Activated T-helper 2 cell treated with anti-CD3 and anti-CD28 coated beads, Interferon-gamma antibody, Interleukin-2, Interleukin-4, amounts not matched to agents 10 μg/mL and 5 μg/mL and 100 μg/mL, durations not matched to agents 14 hours and 24 hours and 36 hours (primary cell): ENCODE measurements at regions not wholly inside any gene's neighbourhood (a gene's known extent, or its start where the extent isn't known, plus 50 kb on each side); places are given as distances from the start of the nearest gene placed in this dataset.
A peak's percentile ranks its signal among the peaks of the same experiment; 100 is the strongest.

ENCODE experiments used
- DNase-seq: peaks from one replicate; pipeline ENCODE4 v3.0.0; 2021; ENCODE audit warnings: low spot score
- H3K27ac Mint-ChIP-seq: one replicate; pipeline ENCODE4 v1.8.0; 2021; ENCODE audit warnings: mixed read lengths
- H3K27me3 Mint-ChIP-seq: one replicate; pipeline ENCODE4 v1.8.0; 2021; ENCODE audit warnings: low read depth, mixed read lengths
- H3K36me3 Mint-ChIP-seq: one replicate; pipeline ENCODE4 v1.8.0; 2021; ENCODE audit warnings: low read depth, mixed read lengths
- H3K4me1 Mint-ChIP-seq: one replicate; pipeline ENCODE4 v1.8.0; 2021; ENCODE audit warnings: low read depth, mixed read lengths
- H3K4me3 Mint-ChIP-seq: one replicate; pipeline ENCODE4 v1.8.0; 2021; ENCODE audit warnings: low read depth, mild to moderate bottlenecking, moderate library complexity, mixed read lengths
- H3K9me3 Mint-ChIP-seq: one replicate; pipeline ENCODE4 v1.8.0; 2021; ENCODE audit warnings: mixed read lengths
- intact Hi-C: fragments of 100-400 bp; cut with micrococcal nuclease; formaldehyde crosslinking; loops from one replicate; pipeline ENCODE4 v1.15.1; 2023

DNA sequence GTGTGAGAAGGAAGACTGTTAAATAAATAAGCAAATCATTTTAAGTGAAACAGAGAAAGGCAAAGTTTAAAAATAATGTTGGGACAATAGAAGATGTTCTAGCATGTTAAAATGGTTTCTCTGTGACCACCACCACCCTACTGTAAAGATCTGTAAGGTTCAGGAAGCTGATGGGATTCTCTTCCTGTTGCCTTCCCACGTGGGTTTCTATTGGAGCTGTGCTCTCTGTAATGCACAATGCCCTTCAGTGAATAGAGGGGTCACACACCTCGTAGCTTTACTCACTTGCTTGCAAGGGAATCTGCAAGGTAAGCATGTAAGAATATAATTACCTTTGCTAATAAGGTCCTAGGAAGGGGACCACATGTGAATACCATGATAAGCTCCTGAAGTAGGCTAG lies 170.5 kb downstream of the CASP12 start:
- peaks cover 23% of the 10 kb centered on the region for H3K9me3 Mint-ChIP-seq
- H3K4me1 Mint-ChIP-seq = peaks cover 17% of the 10 kb centered on the region
- H3K27ac Mint-ChIP-seq = no peak overlapping the region
- peaks cover 9% of the 10 kb centered on the region for H3K36me3 Mint-ChIP-seq
- H3K27me3 Mint-ChIP-seq = no peaks in the 10 kb centered on the region
- DNase-seq = no peak
- intact Hi-C loops = no loop called here
- H3K4me3 Mint-ChIP-seq = no peak overlapping the region

DNA sequence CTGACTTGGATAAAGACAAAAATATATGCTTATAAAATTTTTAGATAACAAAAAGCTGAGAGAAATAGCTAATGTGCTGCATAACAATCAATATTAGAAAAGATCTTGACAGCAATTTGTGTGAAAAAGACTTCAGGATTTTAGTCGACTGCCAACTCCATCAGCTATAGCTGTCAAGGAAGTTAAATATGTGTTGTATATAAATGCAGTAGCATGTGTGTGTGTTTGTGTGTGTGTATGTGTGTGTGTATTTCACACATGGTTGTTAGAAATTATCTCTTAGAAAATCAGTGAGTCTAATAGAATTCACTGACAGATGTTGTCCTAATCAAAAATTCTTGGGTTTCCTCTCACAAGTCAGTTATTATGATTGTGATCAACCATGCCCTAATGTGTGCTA lies 171.2 kb downstream of the CASP12 start:
- H3K4me3 Mint-ChIP-seq = no peak overlapping the region
- peaks cover 11% of the 10 kb centered on the region for H3K36me3 Mint-ChIP-seq
- intact Hi-C loops = no loop called here
- H3K27ac Mint-ChIP-seq = no peak overlapping the region
- no peaks in the 10 kb centered on the region for H3K27me3 Mint-ChIP-seq
- DNase-seq = no peak
- peaks cover 12% of the 10 kb centered on the region for H3K4me1 Mint-ChIP-seq
- H3K9me3 Mint-ChIP-seq = peaks cover 26% of the 10 kb centered on the region

GRCh38 chr11:104725796-104726408 lies 172.4 kb downstream of the CASP12 start:
- Mint-ChIP-seq H3K27ac (no peak overlapping the region), H3K4me1 (peaks cover 7% of the 10 kb centered on the region)
- intact Hi-C loops = no loop called here

DNA sequence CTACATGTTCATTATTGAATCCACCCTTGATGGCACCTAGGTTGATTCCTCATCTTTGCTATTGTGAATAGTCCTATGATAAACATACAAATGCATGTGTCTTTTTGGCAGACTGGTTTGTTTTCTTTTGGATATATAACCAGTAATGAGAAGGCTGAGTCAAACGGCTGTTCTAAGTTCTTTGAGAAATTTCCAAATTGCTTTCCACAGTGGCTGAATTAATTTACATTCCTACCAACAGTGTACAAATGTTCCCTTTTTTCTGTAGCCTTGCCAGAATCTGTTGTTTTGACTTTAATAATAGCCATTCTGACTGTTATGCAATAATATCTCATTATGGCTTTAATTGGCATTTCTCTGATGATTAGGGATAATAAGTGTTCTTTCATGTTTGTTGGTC lies 184.9 kb downstream of the CASP12 start:
- Mint-ChIP-seq H3K27me3 (no peaks in the 10 kb centered on the region), H3K9me3 (peaks cover 14% of the 10 kb centered on the region), H3K4me1 (peaks cover 12% of the 10 kb centered on the region), H3K27ac (no peak overlapping the region), H3K36me3 (peaks cover 3% of the 10 kb centered on the region), H3K4me3 (no peak overlapping the region)
- intact Hi-C loops = no loop called here
- DNase-seq = no peak

More at GRCh38 chr11:104725796-104726408, 172.4 kb downstream of the CASP12 start:
- peaks cover 14% of the 10 kb centered on the region for H3K36me3 Mint-ChIP-seq
- peaks cover 31% of the 10 kb centered on the region for H3K9me3 Mint-ChIP-seq
- no peak for DNase-seq
- no peaks in the 10 kb centered on the region for H3K27me3 Mint-ChIP-seq
- H3K4me3 Mint-ChIP-seq = no peak overlapping the region

GRCh38 chr11:104705490-104706190 lies 192.6 kb downstream of the CASP12 start:
- Mint-ChIP-seq H3K27ac (peak overlapping the region; percentile 90), H3K4me1 (peaks cover 50% of the 10 kb centered on the region), H3K27me3 (no peaks in the 10 kb centered on the region), H3K4me3 (peak overlapping the region; percentile 74), H3K9me3 (peaks cover 6% of the 10 kb centered on the region), H3K36me3 (peaks cover 12% of the 10 kb centered on the region)
- intact Hi-C loops = loop anchor here (1.0 to 10.0 kb wide), 12 partner anchors 27 to 592 kb away; partner anchors contain the start of gene CASP4
- peak; percentile 77 for DNase-seq

DNA sequence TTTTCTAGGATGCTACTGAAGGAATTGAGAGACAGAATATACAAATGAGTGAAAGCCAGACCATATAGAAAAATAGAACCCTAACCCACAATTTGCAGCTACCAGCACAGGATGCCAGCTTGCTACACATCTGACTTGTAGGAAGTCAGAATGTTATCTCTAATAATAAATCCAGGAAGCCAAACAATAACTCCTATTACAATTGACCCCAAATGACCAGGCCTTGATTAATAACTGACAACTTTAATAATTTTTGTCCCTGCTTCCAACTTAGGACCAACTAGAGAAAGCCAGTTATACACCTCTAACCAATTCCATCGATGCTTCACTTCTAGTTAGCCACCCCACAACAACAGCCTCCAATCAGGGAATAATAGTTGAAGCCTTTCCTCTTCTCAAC lies 193.4 kb downstream of the CASP12 start:
- Mint-ChIP-seq H3K27ac (peak overlapping the region; percentile 90), H3K4me3 (peak overlapping the region; percentile 74), H3K36me3 (peaks cover 12% of the 10 kb centered on the region), H3K27me3 (no peaks in the 10 kb centered on the region), H3K9me3 (peaks cover 6% of the 10 kb centered on the region), H3K4me1 (peaks cover 54% of the 10 kb centered on the region)
- intact Hi-C loops = loop anchor here (1.0 to 10.0 kb wide), 6 partner anchors 28 to 592 kb away; partner anchors contain the start of gene CASP4
- no peak for DNase-seq

DNA sequence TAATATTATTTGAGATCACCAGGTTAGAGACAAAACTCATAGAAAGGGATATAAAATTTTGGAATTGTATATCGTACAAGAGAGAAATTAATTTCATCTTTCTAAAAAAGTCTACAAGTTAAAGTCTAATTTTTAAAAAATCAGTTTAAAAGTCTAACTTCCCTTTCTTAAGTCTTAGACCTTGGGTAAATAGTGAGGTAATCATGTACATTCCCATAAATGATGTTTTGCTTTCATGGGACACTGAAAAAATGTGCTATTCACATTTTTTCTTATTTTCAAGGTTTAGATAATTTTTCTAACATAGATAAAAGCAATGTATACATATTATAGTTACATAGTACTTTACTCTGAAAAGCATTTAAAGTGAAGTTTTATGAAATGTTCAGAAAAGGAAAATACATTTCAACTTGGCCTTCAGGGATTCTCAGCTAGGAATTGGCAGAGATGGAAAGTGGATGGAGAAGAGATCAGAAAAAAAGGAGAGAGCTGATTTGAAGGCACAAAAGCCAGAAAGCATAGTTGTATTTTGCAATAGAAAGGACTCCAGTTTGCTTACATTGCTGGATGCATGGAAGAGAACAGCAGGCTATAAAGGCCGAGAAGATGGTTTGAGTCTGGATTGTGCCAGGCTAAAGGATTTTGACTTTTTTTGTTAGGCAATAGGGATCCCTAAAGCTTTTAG lies 194.0 kb downstream of the CASP12 start:
- peak overlapping the region; percentile 74 for H3K4me3 Mint-ChIP-seq
- H3K27me3 Mint-ChIP-seq = no peaks in the 10 kb centered on the region
- peak overlapping the region; percentile 90 for H3K27ac Mint-ChIP-seq

DNA sequence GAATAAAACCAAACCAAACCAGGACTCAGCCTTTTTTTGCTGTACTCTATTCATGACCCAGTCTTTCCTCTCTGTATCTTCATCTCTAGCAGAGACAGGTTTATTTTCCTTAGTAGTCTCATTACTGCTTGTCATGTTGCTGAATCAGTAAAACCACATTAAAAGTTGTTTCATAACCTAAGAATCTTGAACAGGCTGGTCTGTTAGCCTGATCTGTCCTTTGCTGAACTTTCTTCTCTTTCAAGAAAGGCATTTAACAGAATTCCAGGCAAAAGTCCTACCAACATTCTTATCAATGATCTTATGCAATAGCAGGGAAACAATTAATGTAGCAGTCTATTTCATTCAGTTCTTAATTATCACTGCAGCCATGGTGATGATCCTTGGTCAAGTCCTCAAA lies 197.7 kb downstream of the CASP12 start:
- peaks cover 8% of the 10 kb centered on the region for H3K9me3 Mint-ChIP-seq
- peak overlapping the region; percentile 44 for H3K27ac Mint-ChIP-seq
- intact Hi-C loops = loop anchor here (10.0 kb wide), 1 partner anchor 214 kb away; no protein-coding TSS in a partner anchor
- no peak overlapping the region for H3K4me3 Mint-ChIP-seq
- peaks cover 36% of the 10 kb centered on the region for H3K4me1 Mint-ChIP-seq
- no peak for DNase-seq
- H3K27me3 Mint-ChIP-seq = no peaks in the 10 kb centered on the region
- peaks cover 8% of the 10 kb centered on the region for H3K36me3 Mint-ChIP-seq

More for the DNA sequence above, 194.0 kb downstream of the CASP12 start:
- no peak for DNase-seq
- intact Hi-C loops = loop anchor here (2.0 to 10.0 kb wide), 3 partner anchors 29 to 211 kb away; no protein-coding TSS in a partner anchor
- Mint-ChIP-seq H3K36me3 (peaks cover 11% of the 10 kb centered on the region), H3K4me1 (peaks cover 49% of the 10 kb centered on the region), H3K9me3 (peaks cover 6% of the 10 kb centered on the region)

- H3K27ac Mint-ChIP-seq = no peak overlapping the region
Observed at GRCh38 chr11:104699981-104700380, 198.3 kb downstream of the CASP12 start.

GRCh38 chr11:104695065-104695463 lies 203.2 kb downstream of the CASP12 start:
- no peaks in the 10 kb centered on the region for H3K27me3 Mint-ChIP-seq
- H3K4me1 Mint-ChIP-seq = peaks cover 23% of the 10 kb centered on the region
- intact Hi-C loops = no loop called here
- H3K9me3 Mint-ChIP-seq = peaks cover 19% of the 10 kb centered on the region
- no peak for DNase-seq
- H3K36me3 Mint-ChIP-seq = peaks cover 12% of the 10 kb centered on the region
- no peak overlapping the region for H3K27ac Mint-ChIP-seq
- no peak overlapping the region for H3K4me3 Mint-ChIP-seq

More at GRCh38 chr11:104699981-104700380, 198.3 kb downstream of the CASP12 start:
- DNase-seq = no peak
- intact Hi-C loops = loop anchor here (10.0 kb wide), 1 partner anchor 215 kb away; no protein-coding TSS in a partner anchor
- Mint-ChIP-seq H3K4me3 (no peak overlapping the region), H3K36me3 (peaks cover 6% of the 10 kb centered on the region), H3K9me3 (peaks cover 8% of the 10 kb centered on the region), H3K27me3 (no peaks in the 10 kb centered on the region), H3K4me1 (peaks cover 30% of the 10 kb centered on the region)

DNA sequence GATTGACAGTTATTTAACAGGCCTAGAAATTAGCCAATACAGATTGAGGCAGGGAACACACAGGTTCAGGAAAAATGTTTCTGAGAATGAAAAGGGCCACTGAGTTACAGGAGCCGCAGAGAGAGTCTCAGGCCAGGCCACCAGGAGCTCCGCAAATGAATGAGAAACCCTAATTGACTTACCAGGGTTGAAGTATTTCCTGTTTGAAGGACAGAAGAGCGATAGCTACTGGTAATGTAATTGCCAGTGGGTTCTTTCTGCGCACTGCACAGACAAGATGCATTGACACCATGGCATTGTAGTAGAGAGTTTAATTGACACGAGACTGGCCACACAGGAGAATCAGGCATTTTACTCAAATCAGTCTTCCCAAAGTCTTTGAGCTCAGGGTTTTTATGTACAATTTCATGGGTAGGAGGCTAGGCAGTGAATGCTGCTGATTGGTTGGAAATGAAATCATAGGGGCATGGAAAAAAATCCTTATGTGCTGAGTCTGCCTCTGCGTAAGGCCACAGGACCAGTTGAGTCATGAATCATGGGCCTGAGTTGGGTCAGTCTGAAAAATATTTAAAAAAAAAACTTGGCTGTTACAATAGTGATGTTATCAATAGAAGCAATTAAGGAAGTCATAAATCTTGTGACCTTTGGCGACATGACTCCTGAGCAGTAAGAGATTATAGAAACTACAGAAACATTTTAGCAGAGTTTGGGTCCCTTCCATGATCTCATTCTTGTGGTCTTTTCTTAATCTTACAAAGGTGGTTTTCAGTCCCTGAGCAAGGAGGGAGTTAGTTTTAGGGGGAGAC lies 203.8 kb downstream of the CASP12 start:
- DNase-seq = no peak
- intact Hi-C loops = no loop called here
- no peak overlapping the region for H3K4me3 Mint-ChIP-seq
- peaks cover 12% of the 10 kb centered on the region for H3K36me3 Mint-ChIP-seq
- H3K9me3 Mint-ChIP-seq = peaks cover 19% of the 10 kb centered on the region
- H3K27ac Mint-ChIP-seq = no peak overlapping the region
- H3K4me1 Mint-ChIP-seq = peaks cover 23% of the 10 kb centered on the region
- H3K27me3 Mint-ChIP-seq = no peaks in the 10 kb centered on the region

GRCh38 chr11:104692751-104693150 lies 205.5 kb downstream of the CASP12 start:
- no peak overlapping the region for H3K27ac Mint-ChIP-seq
- H3K4me3 Mint-ChIP-seq = no peak overlapping the region
- peaks cover 12% of the 10 kb centered on the region for H3K36me3 Mint-ChIP-seq
- H3K27me3 Mint-ChIP-seq = no peaks in the 10 kb centered on the region
- peaks cover 17% of the 10 kb centered on the region for H3K9me3 Mint-ChIP-seq
- DNase-seq = no peak
- intact Hi-C loops = no loop called here
- H3K4me1 Mint-ChIP-seq = peaks cover 25% of the 10 kb centered on the region
